G401 (cell line): ENCODE measurements at regions not wholly inside any gene's neighbourhood (a gene's known extent, or its start where the extent isn't known, plus 50 kb on each side); places are given as distances from the start of the nearest gene placed in this dataset.

Experiments used
- DNase-seq: peaks from one replicate; pipeline ENCODE4 v3.0.0-alpha.2; 2015; ENCODE audit warnings: low spot score
- in situ Hi-C: cut with HindIII; loops from 2 replicates; pipeline ENCODE4 v1.10.0; 2016; ENCODE audit warnings: low sequenced_read_pairs, mixed read lengths

DNA sequence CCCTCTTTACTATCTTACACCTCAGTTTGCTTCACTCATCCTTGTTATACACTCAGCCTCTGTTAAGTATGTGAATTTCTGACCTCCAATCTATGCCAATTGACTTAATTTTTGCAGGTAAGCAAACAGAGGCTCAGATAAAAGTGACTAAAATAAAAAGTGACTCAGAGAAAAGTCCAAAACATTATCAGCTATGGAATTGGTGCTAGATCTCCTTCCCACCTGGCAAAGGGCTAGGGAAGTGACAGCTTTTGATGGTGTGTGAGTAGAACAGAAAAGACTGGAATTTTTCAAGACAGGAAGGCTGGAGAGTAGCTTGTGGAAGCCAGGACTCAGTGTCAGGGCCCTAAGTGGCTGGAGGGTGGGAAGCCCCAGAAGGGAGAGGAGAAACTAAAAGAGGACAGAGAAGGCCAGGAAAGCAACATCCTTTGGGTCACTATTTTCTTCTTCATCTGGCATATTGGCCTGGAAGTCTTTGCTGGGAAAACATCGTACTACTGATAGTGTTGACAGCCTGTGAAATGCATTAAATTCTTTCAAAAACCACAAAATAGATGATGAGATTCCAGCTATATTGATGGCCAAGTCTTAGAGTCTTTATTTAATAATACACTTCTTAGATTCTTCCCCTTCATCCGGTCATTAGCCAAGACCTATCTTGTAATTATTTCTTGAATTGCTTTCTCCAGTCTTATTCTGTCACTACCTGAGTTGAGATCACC, 392.8 kb downstream of the RAPGEF2 start:
- DNase-seq: no peak
- in situ Hi-C loops: no loop called here

GRCh38 chr4:159496248-159496647, 393.4 kb downstream of the RAPGEF2 start:
- in situ Hi-C loops: no loop called here

DNA sequence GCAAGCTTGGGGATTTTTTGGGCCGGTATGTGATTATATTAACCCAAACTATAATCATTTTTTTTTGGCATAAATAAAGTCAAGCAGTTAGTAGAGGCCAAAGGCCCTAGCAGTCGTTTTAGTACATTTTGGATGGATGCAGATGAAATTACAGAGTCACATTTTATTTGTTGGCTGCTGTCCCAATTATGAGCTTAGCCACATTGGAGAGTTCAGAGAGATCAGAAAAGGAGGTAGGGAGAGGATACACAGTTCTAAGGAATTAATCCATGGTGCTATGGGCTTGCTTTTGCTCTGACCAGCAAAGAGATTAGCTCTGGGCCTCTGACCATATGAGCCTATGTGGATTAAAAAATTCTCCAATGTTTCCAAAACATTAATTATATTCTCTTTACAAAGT, 395.1 kb downstream of the RAPGEF2 start:
- peak; percentile 67 for DNase-seq
- in situ Hi-C loops: no loop called here

More at GRCh38 chr4:159496248-159496647, 393.4 kb downstream of the RAPGEF2 start:
- no peak for DNase-seq

GRCh38 chr4:159498446-159499115, 395.7 kb downstream of the RAPGEF2 start:
- in situ Hi-C loops: no loop called here
- DNase-seq: peak; percentile 98

DNA sequence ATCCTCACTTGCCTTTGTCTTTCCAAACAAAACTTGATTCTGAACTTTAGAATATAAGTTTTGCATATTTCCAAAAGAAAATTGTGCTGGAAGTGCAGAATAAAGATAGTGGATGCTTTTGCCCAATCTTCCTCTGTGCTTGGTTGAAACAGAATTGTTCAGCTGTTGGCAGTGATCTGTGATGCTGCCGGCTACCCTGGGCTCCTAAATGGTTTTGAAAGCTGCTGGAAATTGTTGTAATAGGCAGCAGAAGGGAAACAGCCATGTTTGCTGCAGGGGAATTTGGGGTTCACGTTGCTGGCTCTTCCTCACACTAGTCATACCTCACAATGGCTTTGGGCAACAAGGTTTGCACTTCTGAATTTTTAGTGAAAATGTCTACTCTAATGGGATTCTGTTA, 398.0 kb downstream of the RAPGEF2 start:
- in situ Hi-C loops: no loop called here
- DNase-seq: peak; percentile 57

GRCh38 chr4:159503236-159504008, 400.5 kb downstream of the RAPGEF2 start:
- DNase-seq: no peak
- in situ Hi-C loops: no loop called here

DNA sequence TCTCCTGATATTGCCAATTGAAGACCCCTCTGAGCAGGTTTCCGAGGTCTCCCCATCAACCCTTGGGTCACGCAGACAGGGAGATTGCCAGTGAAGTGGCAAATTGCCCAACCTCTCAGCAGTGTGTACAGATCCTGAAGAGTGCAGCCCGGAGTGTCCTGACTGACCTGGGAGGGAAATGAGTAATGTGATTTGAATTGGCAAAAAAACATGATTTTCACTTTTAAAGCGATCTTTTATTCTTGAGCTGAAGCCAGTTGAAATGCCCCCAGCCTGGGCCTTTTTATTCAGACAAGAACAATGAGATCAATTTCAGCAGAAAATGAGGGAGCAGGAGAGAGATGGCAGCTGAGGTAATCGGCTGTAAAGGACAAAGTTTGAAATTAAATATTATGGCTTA, 401.8 kb downstream of the RAPGEF2 start:
- in situ Hi-C loops: no loop called here
- DNase-seq: no peak

DNA sequence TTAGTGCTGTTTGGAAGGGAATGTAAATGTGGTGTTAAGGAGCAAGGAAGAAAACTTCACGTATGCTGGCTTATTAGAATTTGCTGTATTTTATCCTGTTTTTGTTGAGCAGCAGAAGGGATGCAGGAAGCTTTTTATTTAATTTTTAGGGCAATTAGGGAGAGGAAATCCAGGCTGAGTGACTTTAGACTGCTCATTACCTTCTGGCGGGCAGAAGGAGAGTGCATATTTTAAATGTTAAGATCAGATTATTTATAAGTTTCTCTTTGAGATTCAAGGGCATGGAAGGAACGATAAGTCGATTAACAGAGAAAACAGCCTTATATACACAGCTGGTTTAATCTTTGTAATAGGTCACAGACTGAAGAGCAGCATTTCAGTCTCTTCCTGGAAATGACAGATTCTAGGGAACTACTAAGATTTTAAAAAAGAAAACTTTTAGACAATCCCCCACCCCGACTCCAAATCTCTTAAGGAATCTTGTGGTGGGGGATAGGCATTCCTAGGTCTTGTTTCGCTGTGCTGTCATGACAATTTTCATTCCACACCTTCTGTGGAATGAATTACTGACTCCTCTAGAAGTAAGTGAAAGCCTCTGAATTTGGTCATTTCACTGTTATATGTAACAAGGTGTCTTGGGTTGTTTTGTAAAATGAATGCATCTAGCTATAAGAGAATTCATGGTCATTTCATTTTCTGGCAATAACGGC, 402.5 kb downstream of the RAPGEF2 start:
- in situ Hi-C loops: no loop called here
- no peak for DNase-seq

DNA sequence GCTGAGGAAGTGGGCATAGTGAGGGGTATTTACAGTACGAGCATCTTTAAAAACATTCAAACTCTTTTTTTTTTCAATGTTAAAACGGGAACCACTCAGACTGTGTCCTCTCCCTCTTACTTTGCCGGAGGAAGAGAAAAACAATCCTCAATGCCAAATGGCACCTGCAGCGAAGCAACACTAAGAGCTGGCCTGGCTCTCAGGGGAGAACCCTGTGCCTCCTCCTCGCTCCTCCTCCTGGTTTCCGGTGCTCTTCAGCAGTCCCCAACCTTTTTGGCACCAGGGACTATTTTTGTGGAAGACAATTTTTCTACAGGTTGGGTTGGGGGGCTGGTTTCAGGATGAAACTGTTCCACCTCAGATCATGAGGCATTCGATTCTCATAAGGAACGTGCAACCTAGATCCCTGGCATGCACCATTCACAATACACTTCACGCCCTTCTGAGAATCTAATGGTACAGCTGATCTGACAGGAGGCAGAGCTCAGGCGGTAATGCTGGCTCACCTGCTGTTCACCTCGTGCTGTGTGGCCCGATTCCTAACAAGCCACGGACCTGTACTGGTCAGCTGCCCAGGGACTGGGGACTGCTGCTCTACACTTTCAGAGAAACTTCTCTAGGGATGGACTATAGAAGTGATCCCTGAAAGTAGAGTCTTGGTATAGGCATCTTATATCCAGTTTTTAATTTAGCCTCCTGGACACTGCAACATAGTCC, 404.1 kb downstream of the RAPGEF2 start:
- peak; percentile 94 for DNase-seq
- in situ Hi-C loops: no loop called here

DNA sequence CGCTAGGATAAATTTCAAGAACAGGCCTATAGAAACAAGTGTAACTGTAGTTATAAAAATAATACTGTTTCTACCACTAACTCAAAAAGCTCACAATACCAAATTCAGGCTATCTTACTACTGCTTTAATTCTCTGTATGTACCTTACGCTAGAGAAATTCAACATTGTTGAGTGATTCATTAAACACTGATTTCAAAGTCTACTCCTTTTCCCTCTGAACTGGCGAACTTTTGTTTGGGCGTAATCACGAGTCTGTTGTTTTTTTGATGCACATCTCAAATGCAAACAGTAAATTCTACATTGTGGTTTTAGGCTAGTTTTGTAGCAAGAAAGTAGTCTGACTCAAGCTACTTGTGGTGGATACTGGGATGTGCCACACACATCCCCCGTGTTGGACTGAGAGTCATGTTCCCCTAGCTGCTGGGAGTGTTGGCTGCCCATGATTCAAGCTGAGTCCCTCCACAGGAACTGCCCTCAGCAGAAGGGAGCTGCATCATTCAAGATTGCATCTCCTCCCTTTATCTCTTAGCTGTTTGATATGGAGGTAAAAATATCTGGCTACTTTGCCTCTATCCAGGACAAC, 406.1 kb downstream of the RAPGEF2 start:
- no peak for DNase-seq
- in situ Hi-C loops: no loop called here

- in situ Hi-C loops: no loop called here
- no peak for DNase-seq
These were observed 409.5 kb downstream of the RAPGEF2 start for GRCh38 chr4:159512348-159512747.

GRCh38 chr4:159515314-159516025, 412.6 kb downstream of the RAPGEF2 start:
- DNase-seq: no peak
- in situ Hi-C loops: no loop called here

DNA sequence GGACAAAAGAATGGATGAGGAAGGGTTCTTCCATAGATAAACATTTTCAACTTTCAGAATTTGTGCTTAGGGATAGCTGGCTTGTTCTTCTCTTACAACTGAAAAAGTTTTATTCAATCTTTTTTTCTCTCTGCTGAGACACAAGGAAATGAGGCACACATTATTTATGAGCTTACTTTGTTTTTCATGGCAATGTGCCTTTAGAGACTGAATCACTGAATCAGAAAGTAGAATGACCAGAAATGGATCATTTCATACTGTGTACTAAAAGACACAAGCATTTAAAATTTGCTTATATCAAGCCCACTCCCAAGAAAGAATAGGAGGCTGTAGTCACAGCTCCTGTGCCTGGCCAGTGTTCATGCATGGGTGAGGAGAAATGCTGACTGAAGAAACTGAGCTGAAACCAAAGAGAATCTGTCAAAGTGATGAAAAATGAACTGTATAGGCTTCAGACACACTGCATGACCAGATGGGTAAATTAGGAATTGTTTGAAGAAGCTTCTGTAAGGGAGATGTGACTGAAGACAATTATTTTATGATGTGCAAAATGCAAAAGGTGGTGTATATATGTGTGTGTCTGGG, 413.8 kb downstream of the RAPGEF2 start:
- in situ Hi-C loops: no loop called here
- DNase-seq: no peak

- in situ Hi-C loops: no loop called here
- no peak for DNase-seq
These were observed 417.2 kb downstream of the RAPGEF2 start for GRCh38 chr4:159520074-159520473.

DNA sequence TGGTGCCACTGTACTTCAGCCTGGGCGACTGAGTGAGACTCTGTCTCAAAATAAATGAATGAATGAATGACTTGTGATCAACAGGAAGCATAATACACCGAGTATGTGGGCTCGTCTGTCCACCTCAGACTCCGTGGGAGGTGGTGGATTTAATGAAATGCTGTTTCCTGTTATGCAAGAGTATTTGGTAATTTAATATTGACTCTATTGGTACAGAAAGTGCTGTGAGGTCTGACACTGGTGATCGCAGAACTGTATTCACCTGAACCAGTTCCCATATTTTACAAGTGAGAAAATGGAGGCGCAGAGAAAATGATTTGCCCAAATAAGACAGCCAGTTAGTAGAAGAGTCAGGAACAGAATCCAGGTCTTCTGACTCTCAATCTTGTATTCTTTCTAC, 423.3 kb downstream of the RAPGEF2 start:
- no peak for DNase-seq
- in situ Hi-C loops: no loop called here

GRCh38 chr4:159534655-159535054, 431.8 kb downstream of the RAPGEF2 start:
- in situ Hi-C loops: no loop called here
- no peak for DNase-seq

GRCh38 chr4:159538556-159538955, 435.7 kb downstream of the RAPGEF2 start:
- no peak for DNase-seq
- in situ Hi-C loops: no loop called here

- in situ Hi-C loops: no loop called here
- no peak for DNase-seq
These were observed 437.2 kb downstream of the RAPGEF2 start for GRCh38 chr4:159540038-159540437.
